HCT116 (cell line): ENCODE measurements at regions not wholly inside any gene's neighbourhood (a gene's known extent, or its start where the extent isn't known, plus 50 kb on each side); places are given as distances from the start of the nearest gene placed in this dataset.

Experiments used
- ATAC-seq: fragments of 200-7000 bp; cut with Tn5 transposase; 2 replicates; pipeline ENCODE4 v1.9.1; 2020; ENCODE audit warnings: mild to moderate bottlenecking, moderate library complexity
- BruUV-seq: library from RNA; stranded (reverse); fragments of 400-500 nt; replicated peaks from 2 replicates; lab custom pipeline; 2021; lab: Mats Ljungman, UMichigan
- CTCF ChIA-PET: fragments of 300-600 bp; sonication (Branson Sonifier 250); formaldehyde crosslinking; loops from one replicate; lab custom pipeline; 2021; ENCODE audit warnings: antibody characterized with exemption; lab: Charles Lee
- POLR2A ChIA-PET: fragments of 300-600, 350-600 bp; sonication (Branson Sonifier 250); formaldehyde crosslinking; loops from one replicate; lab custom pipeline; 2021; ENCODE audit warnings: antibody characterized with exemption; lab: Charles Lee
- RAD21 ChIA-PET, 2 experiments: fragments of 300-600 bp; sonication (Branson Sonifier 250); formaldehyde crosslinking; loops; one replicate each; lab custom pipeline; 2023; ENCODE audit warnings: low total read pairs in 2 of 2; ENCODE audit not compliant: uncharacterized antibody in 2 of 2, unreplicated experiment in 2 of 2, low non-redundant PET in 1 of 2; lab: Charles Lee
- DNase-seq: peaks from one replicate; pipeline ENCODE4 v3.0.0-alpha.2; 2010; ENCODE audit warnings: low read depth, low spot score
- H2AFZ ChIP-seq: fragments of 200-600 bp; shearing (Covaris generic), sonication (generic); 2 replicates; pipeline ENCODE4 v1.6.1; 2017; ENCODE audit warnings: low read depth, mixed run types, mixed read lengths, antibody characterized with exemption, low read length; ENCODE audit not compliant: poor library complexity, severe bottlenecking
- H3K27ac ChIP-seq: 2 replicates; pipeline ENCODE4 v1.5.1; 2012; ENCODE audit warnings: low read depth, low read length
- H3K27me3 ChIP-seq: fragments of 200-600 bp; sonication (generic); 2 replicates; pipeline ENCODE4 v1.6.1; 2016; ENCODE audit warnings: mixed run types, low read length, mixed read lengths; ENCODE audit not compliant: insufficient read depth
- H3K36me3 ChIP-seq, 2 experiments: fragments of 200-500 bp in 1 of 2; fragments of 200-600 bp in 1 of 2; sonication (Bioruptor generic) in 1 of 2; sonication (generic) in 1 of 2; 2 replicates each; pipeline versions ENCODE4 v1.5.1 to v1.6.1; 2014 to 2016; ENCODE audit warnings: low read length in 2 of 2, inconsistent platforms in 1 of 2, mixed read lengths in 1 of 2, mixed run types in 1 of 2; ENCODE audit not compliant: insufficient read depth in 2 of 2, control insufficient read depth in 1 of 2
- H3K4me1 ChIP-seq, 2 experiments: fragments of 200-600 bp in 1 of 2; sonication (generic) in 1 of 2; 2 replicates each; pipeline versions ENCODE4 v1.5.1 to v1.6.1; 2012 to 2017; ENCODE audit warnings: low read length in 2 of 2, inconsistent platforms in 1 of 2, mild to moderate bottlenecking in 1 of 2, mixed read lengths in 1 of 2, mixed run types in 1 of 2, moderate library complexity in 1 of 2; ENCODE audit not compliant: insufficient read depth in 2 of 2, control insufficient read depth in 1 of 2
- H3K4me2 ChIP-seq: fragments of 200-600 bp; sonication (generic); 2 replicates; pipeline ENCODE4 v1.6.1; 2017; ENCODE audit warnings: mixed run types, low read length, mixed read lengths
- H3K4me3 ChIP-seq, 2 experiments: fragments of 200-600 bp in 1 of 2; sonication (generic) in 1 of 2; replicated peaks in 1 of 2; 2 replicates each; pipeline ENCODE4 v1.5.1; 2011 to 2016; ENCODE audit warnings: low read length in 2 of 2, control low read depth in 1 of 2, low read depth in 1 of 2, mild to moderate bottlenecking in 1 of 2, mixed read lengths in 1 of 2, mixed run types in 1 of 2
- H3K79me2 ChIP-seq: fragments of 200-600 bp; sonication (generic); 2 replicates; pipeline ENCODE4 v1.6.1; 2017; ENCODE audit warnings: mild to moderate bottlenecking, mixed run types, low read length, moderate library complexity, mixed read lengths; ENCODE audit not compliant: insufficient read depth
- H3K9ac ChIP-seq: fragments of 200-600 bp; sonication (generic); 2 replicates; pipeline ENCODE4 v1.6.1; 2016; ENCODE audit warnings: low read length, mixed read lengths
- H3K9me2 ChIP-seq: fragments of 200-600 bp; sonication (generic), shearing (Covaris generic); 2 replicates; pipeline ENCODE4 v1.6.1; 2017; ENCODE audit warnings: mixed run types, mild to moderate bottlenecking, moderate library complexity; ENCODE audit not compliant: insufficient read depth
- H3K9me3 ChIP-seq, 2 experiments: fragments of 200-500 bp in 1 of 2; fragments of 200-600 bp in 1 of 2; sonication (Bioruptor generic) in 1 of 2; sonication (generic) in 1 of 2; 2 replicates each; pipeline ENCODE4 v1.6.1; 2014 to 2017; ENCODE audit warnings: low read length in 2 of 2, mixed read lengths in 2 of 2, inconsistent platforms in 1 of 2, low read depth in 1 of 2, mild to moderate bottlenecking in 1 of 2, mixed run types in 1 of 2, moderate library complexity in 1 of 2; ENCODE audit not compliant: control insufficient read depth in 1 of 2, insufficient read depth in 1 of 2
- H4K20me1 ChIP-seq: fragments of 200-600 bp; sonication (generic), shearing (Covaris generic); 2 replicates; pipeline ENCODE4 v1.6.1; 2017; ENCODE audit warnings: mixed run types, mild to moderate bottlenecking, moderate library complexity; ENCODE audit not compliant: insufficient read depth
- ATF3 ChIP-seq: IDR thresholded peaks from 2 replicates; pipeline ENCODE4 v1.6.1; 2012
- EGR1 ChIP-seq: IDR thresholded peaks from 2 replicates; pipeline ENCODE4 v1.6.1; 2012; ENCODE audit warnings: low read depth
- EZH2 ChIP-seq: fragments of 200-600 bp; sonication (generic); IDR thresholded peaks from 2 replicates; pipeline ENCODE4 v1.6.1; 2017; ENCODE audit warnings: antibody characterized with exemption, mixed run types
- FOSL1 ChIP-seq: IDR thresholded peaks from 2 replicates; pipeline ENCODE4 v1.6.1; 2012; ENCODE audit warnings: low read depth
- JUND ChIP-seq: IDR thresholded peaks from 2 replicates; pipeline ENCODE4 v1.6.1; 2012
- POLR2A ChIP-seq: IDR thresholded peaks from 2 replicates; pipeline ENCODE4 v1.7.0; 2011; ENCODE audit warnings: borderline replicate concordance; ENCODE audit not compliant: insufficient read depth, insufficient read length; ENCODE audit errors: extremely low read depth
- POLR2AphosphoS5 ChIP-seq: IDR thresholded peaks from 2 replicates; pipeline ENCODE4 v1.6.1; 2011; ENCODE audit warnings: mild to moderate bottlenecking, low read depth, low read length, moderate library complexity
- SIN3A ChIP-seq: IDR thresholded peaks from 2 replicates; pipeline ENCODE4 v1.6.1; 2012; ENCODE audit warnings: low read depth
- SP1 ChIP-seq: IDR thresholded peaks from 2 replicates; pipeline ENCODE4 v1.6.1; 2012; ENCODE audit warnings: low read depth
- TCF7L2 ChIP-seq: IDR thresholded peaks from 2 replicates; pipeline ENCODE4 v1.7.0; 2011; ENCODE audit warnings: borderline replicate concordance, inconsistent platforms; ENCODE audit not compliant: insufficient read depth, insufficient read length; ENCODE audit errors: extremely low read depth
- ZBTB33 ChIP-seq: IDR thresholded peaks from 2 replicates; pipeline ENCODE4 v1.6.1; 2011; ENCODE audit warnings: mild to moderate bottlenecking, low read length, moderate library complexity; ENCODE audit not compliant: insufficient replicate concordance; ENCODE audit errors: extremely low read depth
- ZFX ChIP-seq: fragments of 450-650 bp; IDR thresholded peaks from 2 replicates; pipeline ENCODE4 v1.6.1; 2017
- intact Hi-C: fragments of 100-400 bp; cut with micrococcal nuclease; formaldehyde crosslinking; loops from 2 replicates; pipeline ENCODE4 v1.10.0; 2022

- H3K9me3 ChIP-seq = no peaks in the 10 kb centered on the region
- intact Hi-C loops = loop anchor here (10.0 kb wide), 1 partner anchor 115 kb away; no protein-coding TSS in a partner anchor
- H3K4me3 ChIP-seq = no peak overlapping the region
- no TSS peak for BruUV-seq
- H2AFZ ChIP-seq = no peak overlapping the region
- H3K4me1 ChIP-seq = no peaks in the 10 kb centered on the region
- no peaks in the 10 kb centered on the region for H3K36me3 ChIP-seq
- no peaks in the 10 kb centered on the region for H4K20me1 ChIP-seq
- peaks cover 62% of the 10 kb centered on the region for H3K27me3 ChIP-seq
- no peaks in the 10 kb centered on the region for H3K79me2 ChIP-seq
- CTCF ChIA-PET = interaction anchor here (1.3 kb wide), 1 partner anchor 15 kb away, joined by 4 read pairs; no protein-coding TSS in a partner anchor
- H3K9ac ChIP-seq = no peak overlapping the region
- TF ChIP-seq POLR2AphosphoS5 = no peak
- no peak for TF ChIP-seq ZBTB33
- no peak for TF ChIP-seq SP1
- no peak for TF ChIP-seq JUND
- no peak for TF ChIP-seq FOSL1
- no peak for TF ChIP-seq ZFX
- no peak for TF ChIP-seq POLR2A
- no peak for TF ChIP-seq EZH2
- no peak for TF ChIP-seq TCF7L2
- no peak for TF ChIP-seq EGR1
- no peak for TF ChIP-seq ATF3
- TF ChIP-seq SIN3A = no peak
- POLR2A ChIA-PET = no interaction called here
- H3K4me2 ChIP-seq = no peak overlapping the region
- ATAC-seq (no peak), DNase-seq (no peak)
- H3K27ac ChIP-seq = no peak overlapping the region
- H3K9me2 ChIP-seq = no peaks in the 10 kb centered on the region
- RAD21 ChIA-PET = no interaction called here
Observed at GRCh38 chr14:30389134-30389876, 169.7 kb upstream of the G2E3 start.
